HepG2 (cell line): ENCODE measurements at regions not wholly inside any gene's neighbourhood (a gene's known extent, or its start where the extent isn't known, plus 50 kb on each side); places are given as distances from the start of the nearest gene placed in this dataset.

Source experiments
- ATAC-seq: fragments of 200-7000 bp; cut with Tn5 transposase; 3 replicates; pipeline ENCODE4 v1.9.1; 2020; ENCODE audit warnings: mild to moderate bottlenecking, moderate library complexity
- BruUV-seq: library from RNA; stranded (reverse); fragments of 400-500 nt; replicated peaks from 2 replicates; lab custom pipeline; 2021; lab: Mats Ljungman, UMichigan
- CTCF ChIA-PET: fragments of 300-600 bp; formaldehyde crosslinking; extraction: SDS; loops from one replicate; lab custom pipeline; 2021; ENCODE audit warnings: low total read pairs, inconsistent platforms, low intra/inter-chr PET ratio; lab: Yijun Ruan, JAX
- POLR2A ChIA-PET: fragments of 350-600 bp; sonication (Branson Sonifier 250); formaldehyde crosslinking; loops from one replicate; lab custom pipeline; 2020; ENCODE audit warnings: antibody characterized with exemption, inconsistent platforms; lab: Yijun Ruan, JAX
- DNase-seq: peaks from one replicate; pipeline ENCODE4 v3.0.0-alpha.2; 2015; ENCODE audit warnings: low spot score
- FAIRE-seq: peaks from 3 replicates; lab custom pipeline; 2011; peaks lifted over from hg19 to GRCh38; lab: Jason Lieb, UNC
- H2AFZ ChIP-seq: one replicate; pipeline ENCODE4 v1.6.1; 2011; ENCODE audit warnings: low read length, inconsistent platforms
- H3K27ac ChIP-seq: fragments of 300-600 bp; 3 replicates; pipeline ENCODE4 v1.8.0; 2011; ENCODE audit warnings: mixed run types, mild to moderate bottlenecking, mixed read lengths, low read length, inconsistent platforms; ENCODE audit not compliant: insufficient read depth; ENCODE audit errors: extremely low read length
- H3K27me3 ChIP-seq, 2 experiments: fragments of 200-600 bp in 1 of 2; 2 replicates in 1 of 2; 3 replicates in 1 of 2; pipeline versions ENCODE4 v1.6.0 to v1.8.0; 2011; ENCODE audit warnings: low read length in 2 of 2, mild to moderate bottlenecking in 2 of 2, moderate library complexity in 2 of 2, inconsistent platforms in 1 of 2; ENCODE audit not compliant: insufficient read depth in 2 of 2, control insufficient read depth in 1 of 2
- H3K36me3 ChIP-seq, 2 experiments: fragments of 200-600 bp in 1 of 2; replicated peaks in 1 of 2; 2 replicates in 1 of 2; 3 replicates in 1 of 2; pipeline versions ENCODE4 v1.5.1 to v1.8.0; 2011; ENCODE audit warnings: low read length in 2 of 2, inconsistent platforms in 1 of 2; ENCODE audit not compliant: insufficient read depth in 2 of 2, control insufficient read depth in 1 of 2
- H3K4me1 ChIP-seq: 2 replicates; pipeline ENCODE4 v1.5.1; 2012; ENCODE audit warnings: low read length, inconsistent platforms; ENCODE audit not compliant: insufficient read depth
- H3K4me2 ChIP-seq: 2 replicates; pipeline ENCODE4 v1.6.0; 2011; ENCODE audit warnings: low read depth, low read length, inconsistent platforms
- H3K4me3 ChIP-seq, 3 experiments: fragments of 200-600 bp in 1 of 3; sonication (generic), shearing (Covaris generic) in 1 of 3; replicated peaks in 1 of 3; 2 replicates each; pipeline ENCODE4 v1.5.1; 2011 to 2016; ENCODE audit warnings: low read length in 3 of 3, inconsistent platforms in 2 of 3, low read depth in 2 of 3, mild to moderate bottlenecking in 2 of 3, control low read depth in 1 of 3, mixed read lengths in 1 of 3; ENCODE audit not compliant: insufficient read depth in 1 of 3
- H3K79me2 ChIP-seq: one replicate; pipeline ENCODE4 v1.6.1; 2011; ENCODE audit warnings: low read length, inconsistent platforms; ENCODE audit not compliant: insufficient read depth
- H3K9ac ChIP-seq: 2 replicates; pipeline ENCODE4 v1.6.0; 2011; ENCODE audit warnings: mild to moderate bottlenecking, low read depth, low read length, inconsistent platforms; ENCODE audit not compliant: insufficient read depth
- H3K9me3 ChIP-seq: 2 replicates; pipeline ENCODE4 v1.5.1; 2012; ENCODE audit warnings: mild to moderate bottlenecking, low read length
- H4K20me1 ChIP-seq: 2 replicates; pipeline ENCODE4 v1.6.0; 2011; ENCODE audit warnings: inconsistent platforms, mild to moderate bottlenecking, low read length, moderate library complexity; ENCODE audit not compliant: insufficient read depth
- HNRNPH1 ChIP-seq: fragments of 200-400 bp; formaldehyde crosslinking; optimal IDR thresholded peaks from 2 replicates; pipeline ENCODE3; 2017; ENCODE audit warnings: mild to moderate bottlenecking, low read depth, low read length
- ZNF142 ChIP-seq: sonication (generic); formaldehyde crosslinking; IDR thresholded peaks from 2 replicates; pipeline ENCODE4 v1.4.0; 2020; ENCODE audit warnings: missing genetic modification reagents
- ZSCAN29 ChIP-seq: sonication (generic); formaldehyde crosslinking; conservative IDR thresholded peaks from 2 replicates; pipeline ENCODE4 v1.4.0; 2020; ENCODE audit warnings: mild to moderate bottlenecking, missing genetic modification reagents
- WGBS: methylation state at CpG from one replicate; pipeline ENCODE4 v1.1.6; 2017; ENCODE audit warnings: low lambda C conversion rate; 5-methylcytosine and 5-hydroxymethylcytosine counted together
- in situ Hi-C: cut with HindIII; loops from 2 replicates; pipeline ENCODE4 v1.10.0; 2017; ENCODE audit warnings: low pct_unique_long_range_greater_than_20kb; ENCODE audit not compliant: extremely low pct_ligation_motif_present
- intact Hi-C: fragments of 100-400 bp; cut with micrococcal nuclease; formaldehyde crosslinking; loops from one replicate; pipeline ENCODE4 v1.10.0; 2022; ENCODE audit not compliant: unreplicated experiment

- DNase-seq (no peak), ATAC-seq (no peak), FAIRE-seq (no peak)
- ChIA-PET CTCF (no interaction called here), POLR2A (no interaction called here)
- no peak overlapping the region for H3K9ac ChIP-seq
- intact Hi-C loops: no loop called here
- H3K36me3 ChIP-seq: no peaks in the 10 kb centered on the region
- H3K27ac ChIP-seq: no peak overlapping the region
- 13% methylated on average over 3 of the region's 3 CpGs for WGBS
- H3K79me2 ChIP-seq: no peaks in the 10 kb centered on the region
- H3K4me1 ChIP-seq: no peaks in the 10 kb centered on the region
- H3K9me3 ChIP-seq: no peaks in the 10 kb centered on the region
- in situ Hi-C loops: no loop called here
- H4K20me1 ChIP-seq: no peaks in the 10 kb centered on the region
- no peak overlapping the region for H3K4me2 ChIP-seq
- no peak overlapping the region for H2AFZ ChIP-seq
- no TSS peak for BruUV-seq
- H3K27me3 ChIP-seq: no peaks in the 10 kb centered on the region
- no peak overlapping the region for H3K4me3 ChIP-seq
- no peak for TF ChIP-seq ZNF142 (CRISPR knock-in tag)
These were observed 196.4 kb downstream of the ADRA2A start for GRCh38 chr10:111273235-111273634.

- FAIRE-seq: no peak
- no peaks in the 10 kb centered on the region for H3K9me3 ChIP-seq
- TF ChIP-seq HNRNPH1: no peak
- TF ChIP-seq ZSCAN29 (CRISPR knock-in tag): no peak
- TF ChIP-seq, all 625 proteins: peak for 0
- H3K9ac ChIP-seq: no peak overlapping the region
- H3K4me1 ChIP-seq: no peaks in the 10 kb centered on the region
- ChIA-PET POLR2A (no interaction called here), CTCF (no interaction called here)
- in situ Hi-C loops (no loop called here), intact Hi-C loops (no loop called here)
- H3K4me2 ChIP-seq: no peak overlapping the region
- no peak overlapping the region for H3K4me3 ChIP-seq
- 5% methylated on average over 2 of the region's 2 CpGs for WGBS
- no peak overlapping the region for H2AFZ ChIP-seq
- no peak overlapping the region for H3K27ac ChIP-seq
- no peaks in the 10 kb centered on the region for H4K20me1 ChIP-seq
- no peaks in the 10 kb centered on the region for H3K36me3 ChIP-seq
- DNase-seq: no peak
- H3K79me2 ChIP-seq: no peaks in the 10 kb centered on the region
- no peaks in the 10 kb centered on the region for H3K27me3 ChIP-seq
- no TSS peak for BruUV-seq
- ATAC-seq: no peak
These were observed 196.8 kb downstream of the ADRA2A start for GRCh38 chr10:111273635-111274034.
